NCI-H748 (cell line): ENCODE measurements at regions not wholly inside any gene's neighbourhood (a gene's known extent, or its start where the extent isn't known, plus 50 kb on each side); places are given as distances from the start of the nearest gene placed in this dataset.

Experiments
- DNase-seq: peaks from one replicate; lab custom pipeline; 2025; ENCODE audit not compliant: unreplicated experiment; lab: John Stamatoyannopoulos, UW

- no peak for DNase-seq
Measured at GRCh38 chr2:119104414-119104813, 54.1 kb downstream of the C1QL2 start.

- no peak for DNase-seq
Measured at GRCh38 chr2:119102964-119103363, 55.6 kb downstream of the C1QL2 start.

- DNase-seq, result no peak
Measured at GRCh38 chr2:119088416-119088815, 70.1 kb downstream of the C1QL2 start.

DNA sequence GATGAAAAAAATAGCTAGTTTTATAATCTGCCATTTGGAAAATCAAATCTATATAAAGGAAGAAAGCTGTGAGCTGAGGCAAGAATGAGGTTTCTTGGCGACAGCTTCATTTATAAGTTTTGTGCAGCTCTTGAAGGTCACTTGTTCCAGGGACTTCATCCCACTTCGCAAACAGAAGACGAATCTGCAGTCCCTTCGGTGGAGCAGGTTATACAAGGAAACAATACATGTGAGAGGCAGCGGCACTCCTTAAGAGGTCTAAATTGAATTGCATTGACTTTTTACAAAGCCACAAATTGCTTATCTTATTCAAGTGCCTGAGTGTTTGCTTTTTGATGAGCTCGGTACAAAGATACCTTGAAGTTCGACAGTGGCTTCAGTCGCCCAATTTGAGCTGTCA lies 72.2 kb downstream of the C1QL2 start:
- DNase-seq, result no peak

- DNase-seq, result no peak
Measured at GRCh38 chr2:119085613-119086012, 72.9 kb downstream of the C1QL2 start.

DNA sequence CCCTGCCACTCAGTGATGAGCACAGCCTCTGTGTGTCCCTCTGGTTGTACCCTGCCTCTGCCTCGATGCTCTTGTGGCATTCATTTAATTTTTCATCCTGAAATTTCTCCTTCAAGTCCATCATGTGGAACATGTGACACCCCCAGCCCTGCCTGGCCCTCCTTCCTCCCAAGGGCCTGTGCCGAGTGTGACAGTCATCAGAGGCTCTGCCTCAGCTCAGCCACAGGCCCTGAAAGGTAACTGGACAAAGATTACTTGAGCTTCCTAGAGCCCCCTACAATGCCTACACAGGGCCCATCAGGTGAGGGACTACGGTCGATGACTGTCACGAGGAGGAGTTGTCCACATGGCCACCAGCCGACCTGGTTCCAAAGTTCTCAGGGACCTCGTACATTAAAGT lies 75.1 kb downstream of the C1QL2 start:
- no peak for DNase-seq

DNA sequence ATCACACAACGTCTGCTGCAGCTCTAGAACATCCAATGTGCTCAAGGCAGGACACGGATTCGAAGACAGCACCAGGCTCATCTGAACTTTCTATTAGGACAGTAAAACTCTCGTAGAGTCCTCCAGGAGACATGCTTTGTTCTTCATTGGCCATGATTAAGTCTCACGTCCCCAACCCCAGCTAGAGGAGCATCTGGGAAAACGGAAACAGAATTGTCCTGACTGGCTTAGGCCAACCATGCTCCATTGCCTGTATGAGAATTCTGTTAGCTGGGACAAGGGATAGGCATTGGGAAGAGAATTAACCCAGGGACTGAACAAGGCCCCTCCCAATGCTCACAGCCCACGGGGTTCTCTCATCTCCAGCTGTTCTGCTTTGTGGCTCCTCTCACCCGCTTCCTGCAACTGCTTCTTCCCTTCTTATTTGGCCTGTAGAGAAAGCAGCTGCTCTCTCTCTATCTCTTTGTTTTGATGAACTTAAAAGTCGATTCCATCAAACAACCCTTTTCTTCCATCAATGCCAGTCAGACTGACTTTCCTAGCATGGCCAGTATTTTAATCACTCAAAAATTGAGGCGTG lies 75.6 kb downstream of the C1QL2 start:
- no peak for DNase-seq

GRCh38 chr2:119078796-119079195 lies 79.8 kb downstream of the C1QL2 start:
- DNase-seq, result no peak

DNA sequence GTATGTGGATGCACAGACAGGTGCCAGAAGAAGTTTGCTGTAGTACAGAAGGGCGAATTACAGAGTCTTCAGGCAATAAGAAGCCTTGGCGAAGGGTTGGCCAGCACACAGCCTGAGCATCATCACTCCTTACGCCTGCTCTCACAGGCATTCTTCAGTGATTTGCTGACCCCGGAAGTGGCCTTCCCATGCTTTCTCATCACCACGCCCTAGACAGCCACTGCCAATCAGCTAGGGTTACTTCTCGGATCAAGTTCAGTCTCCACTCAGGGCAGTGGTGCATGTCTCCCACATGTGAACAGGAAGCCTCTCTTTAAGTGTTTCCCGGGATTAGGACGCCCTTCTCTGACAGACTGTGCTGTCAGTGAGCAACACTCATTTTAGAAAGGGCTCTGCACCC lies 81.8 kb downstream of the C1QL2 start:
- no peak for DNase-seq

GRCh38 chr2:119073213-119073612 lies 85.3 kb downstream of the C1QL2 start:
- no peak for DNase-seq

GRCh38 chr2:119071476-119071875 lies 87.1 kb downstream of the C1QL2 start:
- DNase-seq, result no peak

GRCh38 chr2:119069781-119070180 lies 88.8 kb downstream of the C1QL2 start:
- no peak for DNase-seq

GRCh38 chr2:119068154-119068725 lies 90.3 kb downstream of the C1QL2 start:
- DNase-seq, result peak; percentile 55

- DNase-seq, result no peak
Measured at GRCh38 chr2:119066272-119066804, 92.2 kb downstream of the C1QL2 start.

GRCh38 chr2:119065146-119065545 lies 93.4 kb downstream of the C1QL2 start:
- DNase-seq, result no peak

DNA sequence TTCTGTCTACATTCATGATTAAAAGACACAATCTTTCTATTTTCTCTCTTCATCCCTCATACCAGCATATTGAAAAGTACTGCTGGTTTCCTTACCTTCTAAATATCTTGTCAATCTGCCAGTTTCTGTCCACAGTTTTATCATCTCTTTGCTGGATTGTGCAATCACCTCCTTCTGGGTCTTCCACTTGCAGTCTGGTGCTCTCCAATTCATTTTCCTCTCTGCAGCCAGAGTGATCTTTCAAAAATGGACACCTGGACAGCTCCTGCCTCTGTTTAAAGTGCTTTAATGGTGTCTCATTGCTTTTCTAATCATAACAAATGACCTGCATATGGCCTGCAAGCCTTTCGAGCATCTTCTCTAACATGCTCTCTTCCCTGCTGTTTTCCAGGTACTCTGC lies 94.0 kb downstream of the C1QL2 start:
- DNase-seq, result no peak

- no peak for DNase-seq
Measured at GRCh38 chr2:119063177-119063576, 95.4 kb downstream of the C1QL2 start.

GRCh38 chr2:119062652-119063051 lies 95.9 kb downstream of the C1QL2 start:
- DNase-seq, result no peak

GRCh38 chr2:119062179-119062578 lies 96.4 kb downstream of the C1QL2 start:
- DNase-seq, result no peak

DNA sequence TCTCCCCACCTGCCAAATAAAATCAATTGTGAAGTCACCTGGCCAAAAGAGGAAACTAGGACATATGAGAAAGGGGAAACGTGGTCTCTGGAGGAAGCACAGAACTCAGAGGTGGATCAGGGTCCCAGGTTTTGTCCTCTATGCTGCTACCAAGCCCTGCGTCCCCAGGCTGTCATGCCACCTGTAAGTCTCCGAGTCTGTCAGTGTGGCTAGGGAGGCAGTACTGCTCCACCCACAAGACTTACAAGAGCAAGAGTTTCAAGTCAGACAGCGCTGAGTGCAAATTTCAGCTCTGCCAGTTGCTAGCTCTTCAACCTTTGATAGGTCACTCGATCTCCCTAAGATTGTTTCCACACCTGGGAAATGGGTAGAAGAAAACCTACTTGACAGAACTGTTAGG lies 98.6 kb downstream of the C1QL2 start:
- DNase-seq, result no peak

- DNase-seq, result no peak
Measured at GRCh38 chr2:119059287-119059686, 99.3 kb downstream of the C1QL2 start.

DNA sequence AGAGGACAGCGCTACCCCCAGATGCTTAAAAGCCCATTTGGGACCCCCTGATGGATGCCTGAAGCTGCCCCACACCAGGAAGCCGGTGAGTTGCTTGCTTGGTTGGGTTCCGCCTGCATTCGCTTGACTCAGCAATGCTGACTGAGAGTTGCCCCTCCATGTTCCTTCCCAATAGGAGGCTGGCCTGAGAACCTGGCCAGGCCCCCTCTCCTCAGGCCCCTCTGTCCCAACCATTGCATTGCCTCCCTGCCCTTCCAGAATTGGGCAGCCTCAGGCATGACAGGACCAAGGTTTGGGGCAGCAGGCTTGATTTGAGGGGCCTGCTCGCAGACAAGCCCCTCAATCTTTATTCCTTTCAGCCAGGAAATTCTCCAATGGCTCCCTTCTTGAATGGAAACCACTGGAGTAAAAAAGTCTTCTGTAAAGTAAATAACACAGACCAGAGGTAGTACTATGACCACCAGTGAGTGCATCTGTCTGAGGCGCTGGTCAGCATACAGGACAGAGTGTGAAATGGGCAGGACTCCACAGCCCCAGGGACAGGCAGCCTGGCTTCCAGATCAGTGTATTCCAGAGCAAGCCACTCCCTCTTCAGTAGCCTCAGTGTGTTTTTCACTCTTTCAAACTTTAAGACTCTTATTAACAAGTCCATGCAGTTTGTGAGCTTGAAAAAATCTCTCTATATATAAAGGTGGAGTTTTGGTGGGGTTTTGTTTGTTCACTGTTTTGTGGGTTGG lies 104.7 kb downstream of the C1QL2 start:
- DNase-seq, result no peak
